ENCODE measurements at regions not wholly inside any gene's neighbourhood (a gene's known extent, or its start where the extent isn't known, plus 50 kb on each side); places are given as distances from the start of the nearest gene placed in this dataset.

- H3K4me3 ChIP-seq: no peak overlapping the region
- ATAC-seq: no peak
- no peak for TF ChIP-seq POLR2A (IDR thresholded peaks at IDR 0.05)
- TF ChIP-seq, protein P1, sequence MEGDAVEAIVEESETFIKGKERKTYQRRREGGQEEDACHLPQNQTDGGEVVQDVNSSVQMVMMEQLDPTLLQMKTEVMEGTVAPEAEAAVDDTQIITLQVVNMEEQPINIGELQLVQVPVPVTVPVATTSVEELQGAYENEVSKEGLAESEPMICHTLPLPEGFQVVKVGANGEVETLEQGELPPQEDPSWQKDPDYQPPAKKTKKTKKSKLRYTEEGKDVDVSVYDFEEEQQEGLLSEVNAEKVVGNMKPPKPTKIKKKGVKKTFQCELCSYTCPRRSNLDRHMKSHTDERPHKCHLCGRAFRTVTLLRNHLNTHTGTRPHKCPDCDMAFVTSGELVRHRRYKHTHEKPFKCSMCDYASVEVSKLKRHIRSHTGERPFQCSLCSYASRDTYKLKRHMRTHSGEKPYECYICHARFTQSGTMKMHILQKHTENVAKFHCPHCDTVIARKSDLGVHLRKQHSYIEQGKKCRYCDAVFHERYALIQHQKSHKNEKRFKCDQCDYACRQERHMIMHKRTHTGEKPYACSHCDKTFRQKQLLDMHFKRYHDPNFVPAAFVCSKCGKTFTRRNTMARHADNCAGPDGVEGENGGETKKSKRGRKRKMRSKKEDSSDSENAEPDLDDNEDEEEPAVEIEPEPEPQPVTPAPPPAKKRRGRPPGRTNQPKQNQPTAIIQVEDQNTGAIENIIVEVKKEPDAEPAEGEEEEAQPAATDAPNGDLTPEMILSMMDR (IDR thresholded peaks at IDR 0.05): no peak
- no peak for DNase-seq
- H3K27ac ChIP-seq: no peak overlapping the region
- no peaks in the 10 kb centered on the region for H3K9me3 ChIP-seq
- no peaks in the 10 kb centered on the region for H3K27me3 ChIP-seq
- no peaks in the 10 kb centered on the region for H3K4me1 ChIP-seq
- H3K36me3 ChIP-seq (replicated peaks in 1 of 2; ENCODE audit: insufficient read depth in 1 of 2, low read depth in 2 of 2): no peaks in the 10 kb centered on the region
- WGBS, 2 donors: 78 to 90% methylated on average over 1 of the region's 1 CpG
- intact Hi-C loops (cut with DNase I): no loop called here
These were observed 734.1 kb downstream of the GBE1 start for GRCh38 chr3:81027344-81027743.

DNA sequence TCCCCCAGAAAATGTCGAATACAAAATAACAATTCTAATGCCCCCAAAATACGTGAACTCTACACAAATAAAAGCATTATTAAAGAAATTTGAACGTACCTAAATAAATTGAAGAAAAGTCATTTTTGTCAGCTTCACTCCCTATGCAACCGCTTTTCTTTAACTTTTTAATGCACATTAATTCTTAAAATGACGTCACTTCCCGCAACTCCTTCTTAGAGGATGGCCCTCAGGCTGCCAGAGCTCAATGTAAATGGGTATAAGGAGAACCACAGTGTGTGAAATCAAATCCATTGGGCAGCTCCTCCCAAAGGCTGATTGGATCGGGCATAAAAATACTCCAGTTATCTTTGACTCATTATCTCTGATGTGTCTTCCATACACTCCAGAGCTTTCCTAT is 736.9 kb downstream of the GBE1 start:
- Histone ChIP-seq H3K27me3 (no peaks in the 10 kb centered on the region), H3K27ac (no peak overlapping the region), H3K9me3 (no peaks in the 10 kb centered on the region), H3K4me3 (no peak overlapping the region), H3K36me3 (replicated peaks in 1 of 2; ENCODE audit: insufficient read depth in 1 of 2, low read depth in 2 of 2) (no peaks in the 10 kb centered on the region), H3K4me1 (no peaks in the 10 kb centered on the region)
- intact Hi-C loops (cut with DNase I): no loop called here
- WGBS, 2 donors: 58 to 66% methylated on average over 7 of the region's 7 CpGs
- no peak for TF ChIP-seq POLR2A (IDR thresholded peaks at IDR 0.05)
- TF ChIP-seq, protein P1 (IDR thresholded peaks at IDR 0.05): no peak
- no peak for DNase-seq
- ATAC-seq: no peak

GRCh38 chr3:81022339-81022738 is 739.1 kb downstream of the GBE1 start:
- no peak for ATAC-seq
- Histone ChIP-seq H3K9me3 (no peaks in the 10 kb centered on the region), H3K27ac (no peak overlapping the region), H3K4me1 (no peaks in the 10 kb centered on the region), H3K36me3 (replicated peaks in 1 of 2; ENCODE audit: insufficient read depth in 1 of 2, low read depth in 2 of 2) (no peaks in the 10 kb centered on the region), H3K27me3 (no peaks in the 10 kb centered on the region), H3K4me3 (no peak overlapping the region)
- TF ChIP-seq, protein P1 (IDR thresholded peaks at IDR 0.05): no peak
- no peak for TF ChIP-seq POLR2A (IDR thresholded peaks at IDR 0.05)
- 51% methylated on average over 3 of the region's 3 CpGs for WGBS, 2 donors
- DNase-seq: no peak
- intact Hi-C loops (cut with DNase I): no loop called here

DNA sequence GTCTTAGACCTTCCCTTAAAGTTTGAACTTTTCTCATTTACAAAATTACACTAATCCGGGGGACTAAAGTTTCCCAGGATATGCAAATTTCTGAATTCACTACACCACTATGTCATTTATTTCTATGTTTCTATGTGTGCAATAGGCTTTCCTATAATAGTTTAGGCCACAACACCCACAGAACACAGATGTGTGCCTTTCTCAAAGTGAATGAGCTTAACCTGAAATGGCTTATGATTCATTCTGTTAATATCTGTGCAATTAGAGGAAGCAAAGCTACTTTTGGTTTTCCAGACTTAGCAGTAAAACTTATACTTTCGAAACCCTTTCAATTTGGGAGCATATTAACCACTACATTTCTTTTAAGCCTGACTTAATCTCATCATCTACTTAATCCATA is 748.1 kb downstream of the GBE1 start:
- intact Hi-C loops (cut with DNase I): no loop called here

DNA sequence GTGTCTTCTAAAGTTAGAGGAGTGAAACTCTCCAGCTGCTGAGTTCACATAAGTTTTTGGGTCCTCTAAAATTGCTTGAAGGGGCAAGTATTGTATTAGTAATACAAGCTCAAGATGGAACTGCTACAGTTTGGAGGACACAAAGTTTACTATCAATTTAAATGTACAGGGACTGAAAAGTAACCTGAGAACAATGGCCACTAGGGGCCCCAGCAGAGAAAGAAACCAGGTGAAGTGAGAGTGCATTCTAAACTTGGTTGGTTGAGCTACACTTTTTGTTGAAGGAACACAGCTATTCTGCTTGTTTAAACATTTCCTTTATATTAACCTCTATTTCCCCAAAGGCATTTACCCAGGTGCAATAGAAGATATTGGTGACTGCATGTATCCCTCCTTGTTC is 755.5 kb downstream of the GBE1 start:
- Histone ChIP-seq H3K27me3 (no peaks in the 10 kb centered on the region), H3K27ac (no peak overlapping the region), H3K36me3 (replicated peaks in 1 of 2; ENCODE audit: insufficient read depth in 1 of 2, low read depth in 2 of 2) (no peaks in the 10 kb centered on the region), H3K4me3 (no peak overlapping the region), H3K9me3 (no peaks in the 10 kb centered on the region), H3K4me1 (no peaks in the 10 kb centered on the region)
- DNase-seq: no peak
- intact Hi-C loops (cut with DNase I): no loop called here
- ATAC-seq: no peak
- TF ChIP-seq POLR2A (IDR thresholded peaks at IDR 0.05): no peak
- TF ChIP-seq, protein P1 (IDR thresholded peaks at IDR 0.05): no peak

More for the DNA sequence above, 748.1 kb downstream of the GBE1 start:
- no peaks in the 10 kb centered on the region for H3K27me3 ChIP-seq
- H3K9me3 ChIP-seq: no peaks in the 10 kb centered on the region
- no peak for TF ChIP-seq POLR2A (IDR thresholded peaks at IDR 0.05)
- TF ChIP-seq, protein P1 (IDR thresholded peaks at IDR 0.05): no peak
- ATAC-seq (no peak), DNase-seq (no peak)
- H3K4me3 ChIP-seq: no peak overlapping the region
- no peak overlapping the region for H3K27ac ChIP-seq
- no peaks in the 10 kb centered on the region for H3K4me1 ChIP-seq
- H3K36me3 ChIP-seq (replicated peaks in 1 of 2; ENCODE audit: insufficient read depth in 1 of 2, low read depth in 2 of 2): no peaks in the 10 kb centered on the region
- WGBS, 2 donors: 60 to 68% methylated on average over 2 of the region's 2 CpGs
